B cell (primary cell): ENCODE measurements at regions not wholly inside any gene's neighbourhood (a gene's known extent, or its start where the extent isn't known, plus 50 kb on each side); places are given as distances from the start of the nearest gene placed in this dataset.

ENCODE experiments used
- EZH2 ChIP-seq: IDR thresholded peaks from 2 replicates; pipeline ENCODE4 v1.6.1; 2012; ENCODE audit warnings: borderline replicate concordance, low read depth, mild to moderate bottlenecking, moderate library complexity, low read length; ENCODE audit not compliant: insufficient read depth, poor library complexity, severe bottlenecking
- TF ChIP-seq, protein P1 (sequence below): fragments of 200-600 bp; IDR thresholded peaks from one replicate; pipeline ENCODE4 v1.8.0; 2022; ENCODE audit warnings: antibody characterized with exemption, mild to moderate bottlenecking

DNA sequence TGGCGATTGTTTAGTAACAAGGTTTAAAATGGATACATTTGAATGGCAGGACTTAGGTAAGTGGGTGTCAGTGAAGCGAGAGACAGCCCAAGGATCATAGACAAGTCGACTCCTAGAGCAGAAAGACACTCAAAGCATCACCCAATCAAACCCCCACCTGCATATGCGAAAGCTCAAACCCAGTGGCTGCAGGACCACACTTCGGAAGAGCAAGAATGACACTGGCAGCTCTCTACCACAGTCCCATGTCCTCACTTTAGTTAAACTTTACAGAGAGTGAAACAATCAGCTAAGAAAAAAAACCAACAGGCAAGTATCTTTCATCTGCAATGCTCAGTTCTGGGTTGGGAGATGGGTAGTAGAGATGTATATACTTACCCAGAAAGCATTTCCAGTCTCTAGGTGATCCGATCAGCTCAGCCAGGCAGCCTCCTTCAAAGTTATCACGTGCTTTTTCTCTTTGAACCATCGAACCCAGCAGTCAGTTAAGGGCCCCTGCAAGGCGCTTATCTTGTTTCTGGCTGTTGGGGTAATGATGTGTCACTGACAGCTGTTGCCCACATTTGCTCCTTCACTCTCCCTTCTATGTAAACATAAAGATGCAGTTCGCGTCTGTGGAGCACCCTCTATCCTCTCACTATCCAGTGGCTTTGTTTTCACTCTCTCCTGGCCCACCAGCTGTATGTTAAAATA is 357.5 kb upstream of the ID2 start:
- TF ChIP-seq, protein P1, sequence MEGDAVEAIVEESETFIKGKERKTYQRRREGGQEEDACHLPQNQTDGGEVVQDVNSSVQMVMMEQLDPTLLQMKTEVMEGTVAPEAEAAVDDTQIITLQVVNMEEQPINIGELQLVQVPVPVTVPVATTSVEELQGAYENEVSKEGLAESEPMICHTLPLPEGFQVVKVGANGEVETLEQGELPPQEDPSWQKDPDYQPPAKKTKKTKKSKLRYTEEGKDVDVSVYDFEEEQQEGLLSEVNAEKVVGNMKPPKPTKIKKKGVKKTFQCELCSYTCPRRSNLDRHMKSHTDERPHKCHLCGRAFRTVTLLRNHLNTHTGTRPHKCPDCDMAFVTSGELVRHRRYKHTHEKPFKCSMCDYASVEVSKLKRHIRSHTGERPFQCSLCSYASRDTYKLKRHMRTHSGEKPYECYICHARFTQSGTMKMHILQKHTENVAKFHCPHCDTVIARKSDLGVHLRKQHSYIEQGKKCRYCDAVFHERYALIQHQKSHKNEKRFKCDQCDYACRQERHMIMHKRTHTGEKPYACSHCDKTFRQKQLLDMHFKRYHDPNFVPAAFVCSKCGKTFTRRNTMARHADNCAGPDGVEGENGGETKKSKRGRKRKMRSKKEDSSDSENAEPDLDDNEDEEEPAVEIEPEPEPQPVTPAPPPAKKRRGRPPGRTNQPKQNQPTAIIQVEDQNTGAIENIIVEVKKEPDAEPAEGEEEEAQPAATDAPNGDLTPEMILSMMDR, result no peak
- TF ChIP-seq EZH2, result no peak
